Panc1 (cell line): ENCODE measurements at regions not wholly inside any gene's neighbourhood (a gene's known extent, or its start where the extent isn't known, plus 50 kb on each side); places are given as distances from the start of the nearest gene placed in this dataset.

Experiments used
- ATAC-seq: fragments of 200-7000 bp; cut with Tn5 transposase; 2 replicates; pipeline ENCODE4 v1.9.1; 2020; ENCODE audit warnings: mild to moderate bottlenecking, moderate library complexity
- BruUV-seq: library from RNA; stranded (reverse); fragments of 400-500 nt; replicated peaks from 2 replicates; lab custom pipeline; 2021; lab: Mats Ljungman, UMichigan
- CTCF ChIA-PET: fragments of 300-600 bp; sonication (Branson Sonifier 250); formaldehyde crosslinking; loops from one replicate; lab custom pipeline; 2022; ENCODE audit warnings: antibody characterized with exemption; lab: Charles Lee
- POLR2A ChIA-PET: fragments of 300-600 bp; sonication (Branson Sonifier 250); formaldehyde crosslinking; loops from one replicate; lab custom pipeline; 2022; ENCODE audit warnings: antibody characterized with exemption; lab: Charles Lee
- DNase-seq: peaks from one replicate; pipeline ENCODE4 v3.0.0-alpha.2; 2010; ENCODE audit warnings: low read depth, low spot score
- H3K27ac ChIP-seq: 2 replicates; pipeline ENCODE4 v1.5.1; 2011; ENCODE audit warnings: mild to moderate bottlenecking, low read length, inconsistent platforms
- H3K27me3 ChIP-seq: fragments of 200-500 bp; sonication (Bioruptor generic); 2 replicates; pipeline ENCODE4 v1.6.0; 2014; ENCODE audit warnings: low read length, inconsistent platforms; ENCODE audit not compliant: control insufficient read depth, insufficient read depth
- H3K36me3 ChIP-seq: fragments of 200-500 bp; sonication (Bioruptor generic); 2 replicates; pipeline ENCODE4 v1.5.1; 2014; ENCODE audit warnings: inconsistent platforms, mild to moderate bottlenecking, low read length, moderate library complexity; ENCODE audit not compliant: control insufficient read depth, insufficient read depth
- H3K4me1 ChIP-seq: 2 replicates; pipeline ENCODE4 v1.5.1; 2011; ENCODE audit warnings: inconsistent platforms, mild to moderate bottlenecking, low read length, moderate library complexity; ENCODE audit not compliant: control insufficient read depth, insufficient read depth
- H3K4me3 ChIP-seq, 2 experiments: 2 replicates each; pipeline ENCODE4 v1.5.1; 2011 to 2012; ENCODE audit warnings: low read depth in 2 of 2, low read length in 2 of 2, mild to moderate bottlenecking in 2 of 2, inconsistent platforms in 1 of 2, moderate library complexity in 1 of 2
- H3K9me3 ChIP-seq: fragments of 200-500 bp; sonication (Bioruptor generic); 2 replicates; pipeline ENCODE4 v1.5.1; 2014; ENCODE audit warnings: low read depth, mild to moderate bottlenecking, inconsistent platforms, low read length, moderate library complexity; ENCODE audit not compliant: control insufficient read depth, insufficient read depth
- POLR2AphosphoS5 ChIP-seq: IDR thresholded peaks from 2 replicates; pipeline ENCODE4 v1.6.1; 2012; ENCODE audit warnings: mild to moderate bottlenecking, low read depth, low read length, moderate library complexity
- SIN3A ChIP-seq: IDR thresholded peaks from 2 replicates; pipeline ENCODE4 v1.6.1; 2012; ENCODE audit warnings: low read depth, mild to moderate bottlenecking, low read length, moderate library complexity, borderline replicate concordance; ENCODE audit not compliant: insufficient read depth
- TCF7L2 ChIP-seq: IDR thresholded peaks from 2 replicates; pipeline ENCODE4 v1.6.1; 2011; ENCODE audit warnings: mild to moderate bottlenecking, low read depth, low read length, inconsistent platforms
- in situ Hi-C: cut with HindIII; loops from 2 replicates; pipeline ENCODE4 v1.10.0; 2016; ENCODE audit warnings: low sequenced_read_pairs, low pct_unique_long_range_greater_than_20kb
- intact Hi-C: fragments of 100-400 bp; cut with micrococcal nuclease; formaldehyde crosslinking; loops from one replicate; pipeline ENCODE4 v1.10.0; 2022; ENCODE audit not compliant: unreplicated experiment
- TF ChIP-seq, protein P1 (sequence below), 2 experiments: IDR thresholded peaks; 2 replicates each; pipeline ENCODE4 v1.6.1; 2011 to 2012; ENCODE audit warnings: low read depth in 2 of 2, control low read depth in 1 of 2, low read length in 1 of 2, mild to moderate bottlenecking in 1 of 2, moderate library complexity in 1 of 2; ENCODE audit not compliant: insufficient read depth in 1 of 2
- TF ChIP-seq, protein P2 (sequence below): fragments of 450-650 bp; IDR thresholded peaks from 2 replicates; pipeline ENCODE4 v1.5.1; 2017; ENCODE audit warnings: mild to moderate bottlenecking

DNA sequence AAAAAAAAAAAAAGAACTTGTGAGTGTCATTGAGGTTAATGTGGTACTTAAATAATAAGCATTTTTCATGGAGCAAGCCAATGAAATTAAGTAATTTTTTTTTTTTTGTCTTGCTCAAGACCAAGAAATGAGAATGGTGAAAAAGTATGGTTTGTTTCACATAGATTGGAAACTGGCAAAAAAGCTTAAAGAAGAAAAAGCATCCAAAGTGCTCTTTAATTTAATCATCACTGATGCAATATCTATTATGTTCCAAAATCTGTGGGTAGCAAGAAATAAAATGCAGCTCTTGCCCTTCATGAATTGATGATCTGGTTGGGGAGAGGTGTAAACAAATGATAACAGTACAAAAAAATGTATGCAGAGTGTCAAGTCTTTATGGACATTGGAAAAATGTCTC is 980.6 kb downstream of the REEP3 start:
- H3K27me3 ChIP-seq = no peaks in the 10 kb centered on the region
- in situ Hi-C loops = no loop called here
- peaks cover 5% of the 10 kb centered on the region; the same call in 1 of the 2 replicates for H3K9me3 ChIP-seq
- H3K4me1 ChIP-seq = no peaks in the 10 kb centered on the region
- no peak for TF ChIP-seq SIN3A
- no peak for TF ChIP-seq POLR2AphosphoS5
- TF ChIP-seq TCF7L2 = no peak
- TF ChIP-seq, protein P1, sequence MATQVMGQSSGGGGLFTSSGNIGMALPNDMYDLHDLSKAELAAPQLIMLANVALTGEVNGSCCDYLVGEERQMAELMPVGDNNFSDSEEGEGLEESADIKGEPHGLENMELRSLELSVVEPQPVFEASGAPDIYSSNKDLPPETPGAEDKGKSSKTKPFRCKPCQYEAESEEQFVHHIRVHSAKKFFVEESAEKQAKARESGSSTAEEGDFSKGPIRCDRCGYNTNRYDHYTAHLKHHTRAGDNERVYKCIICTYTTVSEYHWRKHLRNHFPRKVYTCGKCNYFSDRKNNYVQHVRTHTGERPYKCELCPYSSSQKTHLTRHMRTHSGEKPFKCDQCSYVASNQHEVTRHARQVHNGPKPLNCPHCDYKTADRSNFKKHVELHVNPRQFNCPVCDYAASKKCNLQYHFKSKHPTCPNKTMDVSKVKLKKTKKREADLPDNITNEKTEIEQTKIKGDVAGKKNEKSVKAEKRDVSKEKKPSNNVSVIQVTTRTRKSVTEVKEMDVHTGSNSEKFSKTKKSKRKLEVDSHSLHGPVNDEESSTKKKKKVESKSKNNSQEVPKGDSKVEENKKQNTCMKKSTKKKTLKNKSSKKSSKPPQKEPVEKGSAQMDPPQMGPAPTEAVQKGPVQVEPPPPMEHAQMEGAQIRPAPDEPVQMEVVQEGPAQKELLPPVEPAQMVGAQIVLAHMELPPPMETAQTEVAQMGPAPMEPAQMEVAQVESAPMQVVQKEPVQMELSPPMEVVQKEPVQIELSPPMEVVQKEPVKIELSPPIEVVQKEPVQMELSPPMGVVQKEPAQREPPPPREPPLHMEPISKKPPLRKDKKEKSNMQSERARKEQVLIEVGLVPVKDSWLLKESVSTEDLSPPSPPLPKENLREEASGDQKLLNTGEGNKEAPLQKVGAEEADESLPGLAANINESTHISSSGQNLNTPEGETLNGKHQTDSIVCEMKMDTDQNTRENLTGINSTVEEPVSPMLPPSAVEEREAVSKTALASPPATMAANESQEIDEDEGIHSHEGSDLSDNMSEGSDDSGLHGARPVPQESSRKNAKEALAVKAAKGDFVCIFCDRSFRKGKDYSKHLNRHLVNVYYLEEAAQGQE (IDR thresholded peaks at IDR 0.05; ENCODE audit: insufficient read depth in 1 of 2, low read depth in 2 of 2, low read length in 1 of 2) = no peak
- TF ChIP-seq, protein P2, sequence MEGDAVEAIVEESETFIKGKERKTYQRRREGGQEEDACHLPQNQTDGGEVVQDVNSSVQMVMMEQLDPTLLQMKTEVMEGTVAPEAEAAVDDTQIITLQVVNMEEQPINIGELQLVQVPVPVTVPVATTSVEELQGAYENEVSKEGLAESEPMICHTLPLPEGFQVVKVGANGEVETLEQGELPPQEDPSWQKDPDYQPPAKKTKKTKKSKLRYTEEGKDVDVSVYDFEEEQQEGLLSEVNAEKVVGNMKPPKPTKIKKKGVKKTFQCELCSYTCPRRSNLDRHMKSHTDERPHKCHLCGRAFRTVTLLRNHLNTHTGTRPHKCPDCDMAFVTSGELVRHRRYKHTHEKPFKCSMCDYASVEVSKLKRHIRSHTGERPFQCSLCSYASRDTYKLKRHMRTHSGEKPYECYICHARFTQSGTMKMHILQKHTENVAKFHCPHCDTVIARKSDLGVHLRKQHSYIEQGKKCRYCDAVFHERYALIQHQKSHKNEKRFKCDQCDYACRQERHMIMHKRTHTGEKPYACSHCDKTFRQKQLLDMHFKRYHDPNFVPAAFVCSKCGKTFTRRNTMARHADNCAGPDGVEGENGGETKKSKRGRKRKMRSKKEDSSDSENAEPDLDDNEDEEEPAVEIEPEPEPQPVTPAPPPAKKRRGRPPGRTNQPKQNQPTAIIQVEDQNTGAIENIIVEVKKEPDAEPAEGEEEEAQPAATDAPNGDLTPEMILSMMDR = no peak
- no peaks in the 10 kb centered on the region for H3K36me3 ChIP-seq
- no TSS peak for BruUV-seq
- no peak overlapping the region for H3K27ac ChIP-seq
- POLR2A ChIA-PET = no interaction called here
- no peak for ATAC-seq
- no peak overlapping the region for H3K4me3 ChIP-seq
- DNase-seq = no peak
- intact Hi-C loops = no loop called here
- CTCF ChIA-PET = no interaction called here

DNA sequence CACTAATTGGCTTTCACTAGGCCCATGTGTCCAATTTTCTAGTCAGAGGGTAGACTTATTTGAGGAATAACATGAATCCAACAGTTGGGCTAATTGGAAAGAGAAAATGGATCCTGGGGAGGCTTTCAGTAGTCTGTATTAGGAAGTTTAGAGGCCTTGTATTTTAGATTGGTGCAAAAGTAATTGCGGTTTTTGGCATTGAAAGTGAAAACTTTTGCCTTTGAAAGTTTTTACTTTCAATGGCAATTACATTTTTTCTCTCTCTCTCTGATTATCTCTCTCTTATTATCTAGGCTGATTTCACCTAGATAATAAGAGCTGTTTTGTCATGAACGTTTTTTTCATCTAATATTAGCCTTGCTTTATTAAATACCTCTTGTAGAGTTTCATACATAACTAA is 981.7 kb downstream of the REEP3 start:
- ChIA-PET POLR2A (no interaction called here), CTCF (no interaction called here)
- ATAC-seq = no peak
- TF ChIP-seq POLR2AphosphoS5 = no peak
- TF ChIP-seq SIN3A = no peak
- TF ChIP-seq TCF7L2 = no peak
- TF ChIP-seq, protein P2 = no peak
- TF ChIP-seq, protein P1 (IDR thresholded peaks at IDR 0.05; ENCODE audit: insufficient read depth in 1 of 2, low read depth in 2 of 2, low read length in 1 of 2) = no peak
- H3K27me3 ChIP-seq = no peaks in the 10 kb centered on the region
- DNase-seq = no peak
- no peak overlapping the region for H3K4me3 ChIP-seq
- no peak overlapping the region for H3K27ac ChIP-seq
- in situ Hi-C loops = no loop called here
- intact Hi-C loops = no loop called here
- BruUV-seq = no TSS peak
- no peaks in the 10 kb centered on the region for H3K4me1 ChIP-seq
- peaks cover 5% of the 10 kb centered on the region; the same call in 1 of the 2 replicates for H3K9me3 ChIP-seq
- H3K36me3 ChIP-seq = no peaks in the 10 kb centered on the region
